ENCODE measurements at regions not wholly inside any gene's neighbourhood (a gene's known extent, or its start where the extent isn't known, plus 50 kb on each side); places are given as distances from the start of the nearest gene placed in this dataset.
A peak's percentile ranks its signal among the peaks of the same experiment; 100 is the strongest.

GRCh38 chr5:135112008-135112725 lies 78.1 kb upstream of the PITX1 start:
- no peak for DNase-seq
- Histone ChIP-seq H3K4me3 (ENCODE audit: low read depth in 1 of 3, low read length in 3 of 3) (no peak overlapping the region), H3K27me3 (ENCODE audit: control insufficient read depth in 3 of 3, insufficient read depth in 3 of 3, low read length in 3 of 3) (no peaks in the 10 kb centered on the region), H3K9me3 (ENCODE audit: control insufficient read depth in 2 of 2, insufficient read depth in 1 of 2, low read depth in 1 of 2, low read length in 1 of 2) (no peaks in the 10 kb centered on the region), H3K27ac (ENCODE audit: low read depth in 1 of 3, low read length in 2 of 3) (no peak overlapping the region), H3K36me3 (ENCODE audit: control insufficient read depth in 3 of 3, insufficient read depth in 2 of 3, low read depth in 1 of 3, low read length in 3 of 3) (no peaks in the 10 kb centered on the region), H3K4me1 (ENCODE audit: control insufficient read depth in 3 of 3, insufficient read depth in 2 of 3, low read depth in 1 of 3, low read length in 2 of 3) (peaks cover 0 to 8% (median 2%) of the 10 kb centered on the region in 3 donors)
- FAIRE-seq = no peak
- 69 to 77% (median 75%) methylated on average over 10 of the region's 10 CpGs for WGBS, 3 donors

GRCh38 chr5:135110785-135111596 lies 77.0 kb upstream of the PITX1 start:
- Histone ChIP-seq H3K4me1 (ENCODE audit: control insufficient read depth in 3 of 3, insufficient read depth in 2 of 3, low read depth in 1 of 3, low read length in 2 of 3) (peaks cover 0 to 5% (median 2%) of the 10 kb centered on the region in 3 donors), H3K9me3 (ENCODE audit: control insufficient read depth in 2 of 2, insufficient read depth in 1 of 2, low read depth in 1 of 2, low read length in 1 of 2) (no peaks in the 10 kb centered on the region), H3K36me3 (ENCODE audit: control insufficient read depth in 3 of 3, insufficient read depth in 2 of 3, low read depth in 1 of 3, low read length in 3 of 3) (no peaks in the 10 kb centered on the region), H3K27ac (ENCODE audit: low read depth in 1 of 3, low read length in 2 of 3) (no peak overlapping the region), H3K4me3 (ENCODE audit: low read depth in 1 of 3, low read length in 3 of 3) (no peak overlapping the region), H3K27me3 (ENCODE audit: control insufficient read depth in 3 of 3, insufficient read depth in 3 of 3, low read length in 3 of 3) (no peaks in the 10 kb centered on the region)
- 71 to 78% (median 77%) methylated on average over 10 to 11 of the region's 11 CpGs for WGBS, 3 donors
- DNase-seq (no peak), FAIRE-seq (no peak)

GRCh38 chr5:135108992-135109391 lies 75.0 kb upstream of the PITX1 start:
- Histone ChIP-seq H3K27ac (ENCODE audit: low read depth in 1 of 3, low read length in 2 of 3) (no peak overlapping the region), H3K4me1 (ENCODE audit: control insufficient read depth in 3 of 3, insufficient read depth in 2 of 3, low read depth in 1 of 3, low read length in 2 of 3) (no peaks in the 10 kb centered on the region), H3K27me3 (ENCODE audit: control insufficient read depth in 3 of 3, insufficient read depth in 3 of 3, low read length in 3 of 3) (no peaks in the 10 kb centered on the region), H3K9me3 (ENCODE audit: control insufficient read depth in 2 of 2, insufficient read depth in 1 of 2, low read depth in 1 of 2, low read length in 1 of 2) (no peaks in the 10 kb centered on the region), H3K36me3 (ENCODE audit: control insufficient read depth in 3 of 3, insufficient read depth in 2 of 3, low read depth in 1 of 3, low read length in 3 of 3) (no peaks in the 10 kb centered on the region), H3K4me3 (ENCODE audit: low read depth in 1 of 3, low read length in 3 of 3) (no peak overlapping the region)
- DNase-seq = no peak
- no peak for FAIRE-seq
- WGBS, 3 donors = 89 to 94% (median 91%) methylated on average over 7 of the region's 7 CpGs

GRCh38 chr5:135108569-135108968 lies 74.5 kb upstream of the PITX1 start:
- H3K36me3 ChIP-seq (ENCODE audit: control insufficient read depth in 3 of 3, insufficient read depth in 2 of 3, low read depth in 1 of 3, low read length in 3 of 3) = no peaks in the 10 kb centered on the region
- FAIRE-seq = no peak
- no peak overlapping the region for H3K4me3 ChIP-seq (ENCODE audit: low read depth in 1 of 3, low read length in 3 of 3)
- H3K4me1 ChIP-seq (ENCODE audit: control insufficient read depth in 3 of 3, insufficient read depth in 2 of 3, low read depth in 1 of 3, low read length in 2 of 3) = peaks cover 0 to 2% (median 0%) of the 10 kb centered on the region in 3 donors
- H3K27me3 ChIP-seq (ENCODE audit: control insufficient read depth in 3 of 3, insufficient read depth in 3 of 3, low read length in 3 of 3) = no peaks in the 10 kb centered on the region
- no peak for DNase-seq
- no peak overlapping the region for H3K27ac ChIP-seq (ENCODE audit: low read depth in 1 of 3, low read length in 2 of 3)
- H3K9me3 ChIP-seq (ENCODE audit: control insufficient read depth in 2 of 2, insufficient read depth in 1 of 2, low read depth in 1 of 2, low read length in 1 of 2) = no peaks in the 10 kb centered on the region
- 97 to 99% (median 97%) methylated on average over 3 of the region's 3 CpGs for WGBS, 3 donors

- Histone ChIP-seq H3K27me3 (ENCODE audit: control insufficient read depth in 3 of 3, insufficient read depth in 3 of 3, low read length in 3 of 3) (no peaks in the 10 kb centered on the region), H3K9me3 (ENCODE audit: control insufficient read depth in 2 of 2, insufficient read depth in 1 of 2, low read depth in 1 of 2, low read length in 1 of 2) (no peaks in the 10 kb centered on the region), H3K36me3 (ENCODE audit: control insufficient read depth in 3 of 3, insufficient read depth in 2 of 3, low read depth in 1 of 3, low read length in 3 of 3) (no peaks in the 10 kb centered on the region), H3K27ac (ENCODE audit: low read depth in 1 of 3, low read length in 2 of 3) (no peak overlapping the region), H3K4me3 (ENCODE audit: low read depth in 1 of 3, low read length in 3 of 3) (no peak overlapping the region), H3K4me1 (ENCODE audit: control insufficient read depth in 3 of 3, insufficient read depth in 2 of 3, low read depth in 1 of 3, low read length in 2 of 3) (peaks cover 0 to 2% (median 0%) of the 10 kb centered on the region in 3 donors)
- no peak for DNase-seq
- WGBS, 3 donors = 77 to 97% (median 89%) methylated on average over 3 of the region's 3 CpGs
- no peak for FAIRE-seq
Observed at GRCh38 chr5:135107986-135108385, 74.0 kb upstream of the PITX1 start.

GRCh38 chr5:135106610-135107471 lies 72.8 kb upstream of the PITX1 start:
- Histone ChIP-seq H3K27me3 (ENCODE audit: control insufficient read depth in 3 of 3, insufficient read depth in 3 of 3, low read length in 3 of 3) (no peaks in the 10 kb centered on the region), H3K36me3 (ENCODE audit: control insufficient read depth in 3 of 3, insufficient read depth in 2 of 3, low read depth in 1 of 3, low read length in 3 of 3) (no peaks in the 10 kb centered on the region), H3K9me3 (ENCODE audit: control insufficient read depth in 2 of 2, insufficient read depth in 1 of 2, low read depth in 1 of 2, low read length in 1 of 2) (no peaks in the 10 kb centered on the region), H3K4me1 (ENCODE audit: control insufficient read depth in 3 of 3, insufficient read depth in 2 of 3, low read depth in 1 of 3, low read length in 2 of 3) (peaks cover 0 to 2% (median 0%) of the 10 kb centered on the region in 3 donors), H3K27ac (ENCODE audit: low read depth in 1 of 3, low read length in 2 of 3) (no peak overlapping the region), H3K4me3 (ENCODE audit: low read depth in 1 of 3, low read length in 3 of 3) (no peak overlapping the region)
- FAIRE-seq = no peak
- 20 to 50% (median 38%) methylated on average over 19 of the region's 19 CpGs for WGBS, 3 donors
- DNase-seq = peak in 1 of 2 donors; percentile 40

GRCh38 chr5:135106136-135106535 lies 72.1 kb upstream of the PITX1 start:
- no peak for FAIRE-seq
- peaks cover 0 to 2% (median 0%) of the 10 kb centered on the region in 3 donors for H3K4me1 ChIP-seq (ENCODE audit: control insufficient read depth in 3 of 3, insufficient read depth in 2 of 3, low read depth in 1 of 3, low read length in 2 of 3)
- no peak for DNase-seq
- no peaks in the 10 kb centered on the region for H3K27me3 ChIP-seq (ENCODE audit: control insufficient read depth in 3 of 3, insufficient read depth in 3 of 3, low read length in 3 of 3)
- H3K36me3 ChIP-seq (ENCODE audit: control insufficient read depth in 3 of 3, insufficient read depth in 2 of 3, low read depth in 1 of 3, low read length in 3 of 3) = no peaks in the 10 kb centered on the region
- no peaks in the 10 kb centered on the region for H3K9me3 ChIP-seq (ENCODE audit: control insufficient read depth in 2 of 2, insufficient read depth in 1 of 2, low read depth in 1 of 2, low read length in 1 of 2)
- WGBS, 3 donors = 72 to 89% (median 80%) methylated on average over 3 of the region's 3 CpGs
- no peak overlapping the region for H3K4me3 ChIP-seq (ENCODE audit: low read depth in 1 of 3, low read length in 3 of 3)
- no peak overlapping the region for H3K27ac ChIP-seq (ENCODE audit: low read depth in 1 of 3, low read length in 2 of 3)

GRCh38 chr5:135105105-135105484 lies 71.1 kb upstream of the PITX1 start:
- FAIRE-seq = no peak

More at GRCh38 chr5:135105105-135105484, 71.1 kb upstream of the PITX1 start:
- H3K9me3 ChIP-seq (ENCODE audit: control insufficient read depth in 2 of 2, insufficient read depth in 1 of 2, low read depth in 1 of 2, low read length in 1 of 2) = no peaks in the 10 kb centered on the region
- no peaks in the 10 kb centered on the region for H3K27me3 ChIP-seq (ENCODE audit: control insufficient read depth in 3 of 3, insufficient read depth in 3 of 3, low read length in 3 of 3)
- peaks cover 0 to 2% (median 0%) of the 10 kb centered on the region in 3 donors for H3K4me1 ChIP-seq (ENCODE audit: control insufficient read depth in 3 of 3, insufficient read depth in 2 of 3, low read depth in 1 of 3, low read length in 2 of 3)
- no peak overlapping the region for H3K27ac ChIP-seq (ENCODE audit: low read depth in 1 of 3, low read length in 2 of 3)
- H3K36me3 ChIP-seq (ENCODE audit: control insufficient read depth in 3 of 3, insufficient read depth in 2 of 3, low read depth in 1 of 3, low read length in 3 of 3) = no peaks in the 10 kb centered on the region
- no peak for DNase-seq
- H3K4me3 ChIP-seq (ENCODE audit: low read depth in 1 of 3, low read length in 3 of 3) = no peak overlapping the region
- 92 to 98% (median 94%) methylated on average over 3 of the region's 3 CpGs for WGBS, 3 donors
